CD4-positive, alpha-beta T cell treated with Interleukin-4 for 4 hours (primary cell): ENCODE measurements at regions not wholly inside any gene's neighbourhood (a gene's known extent, or its start where the extent isn't known, plus 50 kb on each side); places are given as distances from the start of the nearest gene placed in this dataset.
"Not testable (repeated sequence)": the region's sequence is repeated elsewhere in the genome, so short reads cannot be mapped to it uniquely, and the experiment has no call there.

ENCODE experiments used
- DNase-seq: peaks from one replicate; pipeline ENCODE4 v3.0.0-alpha.2; 2020

GRCh38 chrX:65971151-65971550 is 68.7 kb downstream of the VSIG4 start:
- DNase-seq: no peak

GRCh38 chrX:65967159-65967558 is 72.7 kb downstream of the VSIG4 start:
- DNase-seq: not testable (repeated sequence)

GRCh38 chrX:65961714-65962113 is 78.2 kb downstream of the VSIG4 start:
- DNase-seq: no peak

GRCh38 chrX:65948103-65948502 is 91.8 kb downstream of the VSIG4 start:
- no peak for DNase-seq

- no peak for DNase-seq
Measured at GRCh38 chrX:65941775-65942174, 98.1 kb downstream of the VSIG4 start.

- no peak for DNase-seq
Measured at GRCh38 chrX:65933085-65933589, 106.7 kb downstream of the VSIG4 start.

- DNase-seq: peak; percentile 49
Measured at GRCh38 chrX:65932173-65933084, 107.5 kb downstream of the VSIG4 start.

- no peak for DNase-seq
Measured at GRCh38 chrX:65928522-65928921, 111.4 kb downstream of the VSIG4 start.

GRCh38 chrX:65927386-65927785 is 112.5 kb downstream of the VSIG4 start:
- not testable (repeated sequence) for DNase-seq

- DNase-seq: peak; percentile 45
Measured at GRCh38 chrX:65926095-65927019, 113.5 kb downstream of the VSIG4 start.

GRCh38 chrX:65925592-65925991 is 114.3 kb downstream of the VSIG4 start:
- no peak for DNase-seq

- no peak for DNase-seq
Measured at GRCh38 chrX:65925005-65925404, 114.9 kb downstream of the VSIG4 start.

GRCh38 chrX:65921363-65921762 is 118.5 kb downstream of the VSIG4 start:
- DNase-seq: no peak

GRCh38 chrX:65920620-65921019 is 119.3 kb downstream of the VSIG4 start:
- no peak for DNase-seq

- DNase-seq: no peak
Measured at GRCh38 chrX:65910899-65911298, 129.0 kb downstream of the VSIG4 start.

GRCh38 chrX:65903750-65904149 is 136.1 kb downstream of the VSIG4 start:
- DNase-seq: no peak

- no peak for DNase-seq
Measured at GRCh38 chrX:65902011-65902410, 137.9 kb downstream of the VSIG4 start.

- DNase-seq: no peak
Measured at GRCh38 chrX:65900850-65901844, 138.7 kb downstream of the VSIG4 start.

GRCh38 chrX:65894133-65894532 is 145.7 kb downstream of the VSIG4 start:
- DNase-seq: peak; percentile 43

- DNase-seq: not testable (repeated sequence)
Measured at GRCh38 chrX:65891817-65892216, 148.1 kb downstream of the VSIG4 start.

- not testable (repeated sequence) for DNase-seq
Measured at GRCh38 chrX:65888150-65888549, 151.7 kb downstream of the VSIG4 start.

GRCh38 chrX:65883556-65883955 is 156.3 kb downstream of the VSIG4 start:
- no peak for DNase-seq
